Vagina (tissue), 2 donors: ENCODE measurements at regions not wholly inside any gene's neighbourhood (a gene's known extent, or its start where the extent isn't known, plus 50 kb on each side); places are given as distances from the start of the nearest gene placed in this dataset.

Experiments used
- DNase-seq, 2 donors: peaks; one replicate each; pipeline ENCODE4 v3.0.0-alpha.2; 2017; ENCODE audit errors: extremely low spot score in 2 of 2
- H3K27ac ChIP-seq: fragments of 200-600 bp; sonication (generic); one replicate; pipeline ENCODE4 v1.5.1; 2019
- H3K27me3 ChIP-seq: fragments of 200-600 bp; sonication (generic); one replicate; pipeline ENCODE4 v1.5.1; 2019
- H3K36me3 ChIP-seq, 2 donors: fragments of 200-600 bp; sonication (generic); one replicate each; pipeline ENCODE4 v1.5.1; 2017 to 2019
- H3K4me1 ChIP-seq: fragments of 200-600 bp; sonication (generic); one replicate; pipeline ENCODE4 v1.5.1; 2019
- H3K4me3 ChIP-seq, 2 donors: fragments of 200-600 bp; sonication (generic); 1 replicate in 1 of 2; 2 replicates in 1 of 2; pipeline ENCODE4 v1.5.1; 2016 to 2019
- H3K9me3 ChIP-seq: fragments of 200-600 bp; sonication (generic); one replicate; pipeline ENCODE4 v1.5.1; 2019
- POLR2A ChIP-seq, 2 donors: fragments of 450-650 bp; IDR thresholded peaks; one replicate each; pipeline ENCODE4 v1.6.1; 2017; ENCODE audit warnings: antibody characterized with exemption in 2 of 2, mild to moderate bottlenecking in 2 of 2, moderate library complexity in 2 of 2
- POLR2AphosphoS5 ChIP-seq, 2 donors: sonication (generic); formaldehyde crosslinking; IDR thresholded peaks; one replicate each; pipeline ENCODE4 v1.9.0; 2017; ENCODE audit warnings: antibody characterized with exemption in 2 of 2, mild to moderate bottlenecking in 2 of 2, low read depth in 1 of 2; ENCODE audit not compliant: insufficient read depth in 1 of 2
- intact Hi-C: fragments of 100-400 bp; cut with DNase I; formaldehyde crosslinking; loops from one replicate; pipeline ENCODE4 v1.15.1; 2023
- TF ChIP-seq, protein P1 (sequence below), 3 experiments: fragments of 450-650 bp in 2 of 3; fragments of 200-600 bp in 1 of 3; sonication (generic) in 1 of 3; IDR thresholded peaks; one replicate each; pipeline ENCODE4 v1.5.1; 2017 to 2019; ENCODE audit warnings: antibody characterized with exemption in 3 of 3, mild to moderate bottlenecking in 2 of 3, moderate library complexity in 2 of 3

GRCh38 chr2:147538821-147539220, 306.0 kb upstream of the ACVR2A start:
- DNase-seq: no peak
- Histone ChIP-seq H3K27me3 (no peaks in the 10 kb centered on the region), H3K27ac (no peak overlapping the region), H3K36me3 (no peaks in the 10 kb centered on the region), H3K4me3 (no peak overlapping the region), H3K4me1 (peaks cover 3% of the 10 kb centered on the region), H3K9me3 (no peaks in the 10 kb centered on the region)
- no peak for TF ChIP-seq POLR2AphosphoS5 (IDR thresholded peaks at IDR 0.05; ENCODE audit: insufficient read depth in 1 of 2, low read depth in 1 of 2)
- TF ChIP-seq, protein P1, sequence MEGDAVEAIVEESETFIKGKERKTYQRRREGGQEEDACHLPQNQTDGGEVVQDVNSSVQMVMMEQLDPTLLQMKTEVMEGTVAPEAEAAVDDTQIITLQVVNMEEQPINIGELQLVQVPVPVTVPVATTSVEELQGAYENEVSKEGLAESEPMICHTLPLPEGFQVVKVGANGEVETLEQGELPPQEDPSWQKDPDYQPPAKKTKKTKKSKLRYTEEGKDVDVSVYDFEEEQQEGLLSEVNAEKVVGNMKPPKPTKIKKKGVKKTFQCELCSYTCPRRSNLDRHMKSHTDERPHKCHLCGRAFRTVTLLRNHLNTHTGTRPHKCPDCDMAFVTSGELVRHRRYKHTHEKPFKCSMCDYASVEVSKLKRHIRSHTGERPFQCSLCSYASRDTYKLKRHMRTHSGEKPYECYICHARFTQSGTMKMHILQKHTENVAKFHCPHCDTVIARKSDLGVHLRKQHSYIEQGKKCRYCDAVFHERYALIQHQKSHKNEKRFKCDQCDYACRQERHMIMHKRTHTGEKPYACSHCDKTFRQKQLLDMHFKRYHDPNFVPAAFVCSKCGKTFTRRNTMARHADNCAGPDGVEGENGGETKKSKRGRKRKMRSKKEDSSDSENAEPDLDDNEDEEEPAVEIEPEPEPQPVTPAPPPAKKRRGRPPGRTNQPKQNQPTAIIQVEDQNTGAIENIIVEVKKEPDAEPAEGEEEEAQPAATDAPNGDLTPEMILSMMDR (IDR thresholded peaks at IDR 0.05): no peak
- TF ChIP-seq POLR2A (IDR thresholded peaks at IDR 0.05): no peak
- intact Hi-C loops: no loop called here

DNA sequence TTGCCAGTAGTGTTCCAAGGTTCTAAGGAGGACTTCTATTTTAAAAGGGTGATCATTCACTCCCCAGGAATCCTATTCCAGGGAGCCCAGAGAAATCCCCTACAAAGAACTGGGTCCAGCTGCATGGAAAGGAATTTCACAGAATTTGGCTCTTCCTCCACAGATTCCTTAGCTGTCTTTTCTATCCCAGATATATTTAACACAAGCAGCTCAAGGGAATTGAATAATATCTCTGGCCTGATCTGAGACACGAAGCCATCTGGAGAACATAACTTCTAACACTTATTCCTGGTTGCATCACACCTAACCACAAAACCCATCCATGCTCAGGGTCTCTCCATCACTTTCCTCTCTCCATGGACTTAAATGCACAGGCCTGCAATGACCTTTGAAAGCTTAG, 306.7 kb upstream of the ACVR2A start:
- Histone ChIP-seq H3K27me3 (no peaks in the 10 kb centered on the region), H3K4me1 (peaks cover 3% of the 10 kb centered on the region), H3K36me3 (no peaks in the 10 kb centered on the region), H3K4me3 (no peak overlapping the region), H3K27ac (no peak overlapping the region), H3K9me3 (no peaks in the 10 kb centered on the region)
- DNase-seq: no peak
- TF ChIP-seq, protein P1 (IDR thresholded peaks at IDR 0.05): no peak
- TF ChIP-seq POLR2AphosphoS5 (IDR thresholded peaks at IDR 0.05; ENCODE audit: insufficient read depth in 1 of 2, low read depth in 1 of 2): no peak
- TF ChIP-seq POLR2A (IDR thresholded peaks at IDR 0.05): no peak
- intact Hi-C loops: no loop called here

- Histone ChIP-seq H3K4me1 (peaks cover 8% of the 10 kb centered on the region), H3K9me3 (no peaks in the 10 kb centered on the region), H3K27me3 (no peaks in the 10 kb centered on the region), H3K4me3 (no peak overlapping the region), H3K36me3 (no peaks in the 10 kb centered on the region), H3K27ac (no peak overlapping the region)
- DNase-seq: no peak
- TF ChIP-seq POLR2A (IDR thresholded peaks at IDR 0.05) (no peak), POLR2AphosphoS5 (IDR thresholded peaks at IDR 0.05; ENCODE audit: insufficient read depth in 1 of 2, low read depth in 1 of 2) (no peak)
- TF ChIP-seq, protein P1 (IDR thresholded peaks at IDR 0.05): no peak
- intact Hi-C loops: no loop called here
Observed at GRCh38 chr2:147531269-147531668, 313.6 kb upstream of the ACVR2A start.

DNA sequence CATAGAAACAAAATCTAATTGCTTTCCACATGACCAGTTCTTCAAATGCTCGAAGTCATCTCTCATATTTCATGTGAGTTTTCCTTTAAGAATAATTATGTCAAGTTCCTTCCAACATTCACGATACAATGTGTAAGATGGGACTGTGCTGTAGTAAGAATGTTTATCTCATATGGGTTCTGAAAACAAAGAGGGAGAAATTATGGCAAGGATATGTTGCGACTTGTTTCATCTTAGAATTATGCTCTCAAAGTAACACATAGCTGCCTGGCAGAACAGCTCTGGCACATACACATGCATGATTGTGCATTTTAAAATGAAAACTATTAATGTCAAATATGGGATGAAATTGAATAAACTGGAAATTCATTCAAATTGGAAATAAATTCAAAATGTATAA, 314.8 kb upstream of the ACVR2A start:
- peaks cover 8% of the 10 kb centered on the region for H3K4me1 ChIP-seq
- H3K36me3 ChIP-seq: no peaks in the 10 kb centered on the region
- no peak overlapping the region for H3K27ac ChIP-seq
- no peak for DNase-seq
- TF ChIP-seq, protein P1 (IDR thresholded peaks at IDR 0.05): no peak
- no peaks in the 10 kb centered on the region for H3K9me3 ChIP-seq
- intact Hi-C loops: no loop called here
- H3K4me3 ChIP-seq: no peak overlapping the region
- no peaks in the 10 kb centered on the region for H3K27me3 ChIP-seq

DNA sequence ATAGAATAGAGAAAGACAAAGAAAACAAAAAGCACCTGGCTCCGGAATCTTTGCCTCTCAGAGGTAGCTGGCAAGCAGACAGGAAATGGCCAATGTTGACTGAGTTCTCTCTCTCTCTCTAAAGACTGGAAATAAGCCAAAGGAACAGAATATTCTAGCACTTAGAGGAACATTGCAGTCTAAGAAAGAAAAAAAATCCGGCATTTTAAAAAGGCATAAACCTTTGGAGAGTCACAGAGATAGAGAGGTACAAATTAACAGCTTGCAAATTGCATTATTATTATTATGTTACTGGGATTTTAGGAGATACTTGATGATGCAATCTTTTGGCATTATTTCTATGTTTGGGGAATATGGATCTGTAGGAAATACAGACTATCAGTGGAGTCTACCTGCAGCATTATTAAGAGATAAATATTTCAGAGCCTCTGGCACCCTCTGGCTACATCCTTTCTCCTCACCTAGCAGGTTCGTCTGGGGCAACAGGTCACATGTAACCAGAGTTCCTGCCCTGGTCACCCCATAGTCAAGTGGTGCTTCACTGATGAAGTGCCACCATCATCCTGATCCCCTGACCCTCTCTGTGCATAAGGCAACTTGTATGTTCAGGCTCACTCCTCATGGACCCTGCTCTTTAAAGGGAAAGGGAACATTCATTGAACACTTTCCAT, 318.9 kb upstream of the ACVR2A start:
- TF ChIP-seq POLR2AphosphoS5 (IDR thresholded peaks at IDR 0.05; ENCODE audit: insufficient read depth in 1 of 2, low read depth in 1 of 2) (no peak), POLR2A (IDR thresholded peaks at IDR 0.05) (no peak)
- TF ChIP-seq, protein P1 (IDR thresholded peaks at IDR 0.05): no peak
- Histone ChIP-seq H3K36me3 (no peaks in the 10 kb centered on the region), H3K4me1 (peaks cover 3% of the 10 kb centered on the region), H3K9me3 (no peaks in the 10 kb centered on the region), H3K27ac (no peak overlapping the region), H3K4me3 (no peak overlapping the region), H3K27me3 (no peaks in the 10 kb centered on the region)
- intact Hi-C loops: no loop called here
- DNase-seq: no peak
